Suprapubic skin (tissue), 4 donors: ENCODE measurements at regions not wholly inside any gene's neighbourhood (a gene's known extent, or its start where the extent isn't known, plus 50 kb on each side); places are given as distances from the start of the nearest gene placed in this dataset.

Experiments used
- POLR2A ChIP-seq, 2 donors: fragments of 450-650 bp; IDR thresholded peaks; one replicate each; pipeline ENCODE4 v1.6.1; 2017; ENCODE audit warnings: antibody characterized with exemption in 2 of 2, mild to moderate bottlenecking in 2 of 2, moderate library complexity in 2 of 2
- POLR2AphosphoS5 ChIP-seq, 3 donors: sonication (generic); formaldehyde crosslinking; IDR thresholded peaks; one replicate each; pipeline ENCODE4 v1.6.1; 2017; ENCODE audit warnings: antibody characterized with exemption in 3 of 3
- TF ChIP-seq, protein P1 (sequence below), 2 donors: fragments of 200-600 bp in 1 of 2; fragments of 450-650 bp in 1 of 2; sonication (generic) in 1 of 2; IDR thresholded peaks; one replicate each; pipeline ENCODE4 v1.5.1; 2016 to 2019; ENCODE audit warnings: antibody characterized with exemption in 2 of 2, mild to moderate bottlenecking in 1 of 2, moderate library complexity in 1 of 2

- TF ChIP-seq, protein P1, sequence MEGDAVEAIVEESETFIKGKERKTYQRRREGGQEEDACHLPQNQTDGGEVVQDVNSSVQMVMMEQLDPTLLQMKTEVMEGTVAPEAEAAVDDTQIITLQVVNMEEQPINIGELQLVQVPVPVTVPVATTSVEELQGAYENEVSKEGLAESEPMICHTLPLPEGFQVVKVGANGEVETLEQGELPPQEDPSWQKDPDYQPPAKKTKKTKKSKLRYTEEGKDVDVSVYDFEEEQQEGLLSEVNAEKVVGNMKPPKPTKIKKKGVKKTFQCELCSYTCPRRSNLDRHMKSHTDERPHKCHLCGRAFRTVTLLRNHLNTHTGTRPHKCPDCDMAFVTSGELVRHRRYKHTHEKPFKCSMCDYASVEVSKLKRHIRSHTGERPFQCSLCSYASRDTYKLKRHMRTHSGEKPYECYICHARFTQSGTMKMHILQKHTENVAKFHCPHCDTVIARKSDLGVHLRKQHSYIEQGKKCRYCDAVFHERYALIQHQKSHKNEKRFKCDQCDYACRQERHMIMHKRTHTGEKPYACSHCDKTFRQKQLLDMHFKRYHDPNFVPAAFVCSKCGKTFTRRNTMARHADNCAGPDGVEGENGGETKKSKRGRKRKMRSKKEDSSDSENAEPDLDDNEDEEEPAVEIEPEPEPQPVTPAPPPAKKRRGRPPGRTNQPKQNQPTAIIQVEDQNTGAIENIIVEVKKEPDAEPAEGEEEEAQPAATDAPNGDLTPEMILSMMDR (IDR thresholded peaks at IDR 0.05) = no peak
- TF ChIP-seq POLR2A (IDR thresholded peaks at IDR 0.05) (no peak), POLR2AphosphoS5 (IDR thresholded peaks at IDR 0.05) (no peak)
These were observed 300.2 kb downstream of the GABRB3 start for GRCh38 chr15:26472661-26473060.
